ENCODE measurements at regions not wholly inside any gene's neighbourhood (a gene's known extent, or its start where the extent isn't known, plus 50 kb on each side); places are given as distances from the start of the nearest gene placed in this dataset.
A peak's percentile ranks its signal among the peaks of the same experiment; 100 is the strongest.

GRCh38 chr13:111048387-111048786 lies 66.7 kb upstream of the ARHGEF7 start:
- H3K27me3 ChIP-seq (replicated peaks) = no peaks in the 10 kb centered on the region
- no peak for TF ChIP-seq CTCF (IDR thresholded peaks at IDR 0.05; ENCODE audit: low read depth, low read length, missing control alignments)
- H3K36me3 ChIP-seq (replicated peaks) = no peaks in the 10 kb centered on the region
- DNase-seq = no peak
- in situ Hi-C loops (cut with HindIII; ENCODE audit: low pct_ligation_motif_present, low sequenced_read_pairs) = no loop called here
- no peak overlapping the region for H3K27ac ChIP-seq
- H3K4me3 ChIP-seq (ENCODE audit: low read depth, low read length) = no peak overlapping the region

- no peak for DNase-seq
- H3K36me3 ChIP-seq (replicated peaks) = no peaks in the 10 kb centered on the region
- in situ Hi-C loops (cut with HindIII; ENCODE audit: low pct_ligation_motif_present, low sequenced_read_pairs) = no loop called here
- no peak for TF ChIP-seq CTCF (IDR thresholded peaks at IDR 0.05; ENCODE audit: low read depth, low read length, missing control alignments)
- H3K4me3 ChIP-seq (ENCODE audit: low read depth, low read length) = no peak overlapping the region
- no peaks in the 10 kb centered on the region for H3K27me3 ChIP-seq (replicated peaks)
- no peak overlapping the region for H3K27ac ChIP-seq
These were observed 67.8 kb upstream of the ARHGEF7 start for GRCh38 chr13:111047326-111047725.

- H3K27me3 ChIP-seq (replicated peaks) = no peaks in the 10 kb centered on the region
- peak; percentile 61 for TF ChIP-seq CTCF (IDR thresholded peaks at IDR 0.05; ENCODE audit: low read depth, low read length, missing control alignments)
- no peaks in the 10 kb centered on the region for H3K36me3 ChIP-seq (replicated peaks)
- peak; percentile 59 for DNase-seq
- H3K4me3 ChIP-seq (ENCODE audit: low read depth, low read length) = no peak overlapping the region
- H3K27ac ChIP-seq = no peak overlapping the region
- in situ Hi-C loops (cut with HindIII; ENCODE audit: low pct_ligation_motif_present, low sequenced_read_pairs) = no loop called here
These were observed 68.4 kb upstream of the ARHGEF7 start for GRCh38 chr13:111046590-111047141.

GRCh38 chr13:111045170-111045569 lies 69.9 kb upstream of the ARHGEF7 start:
- in situ Hi-C loops (cut with HindIII; ENCODE audit: low pct_ligation_motif_present, low sequenced_read_pairs) = no loop called here
- Histone ChIP-seq H3K27me3 (replicated peaks) (no peaks in the 10 kb centered on the region), H3K4me3 (ENCODE audit: low read depth, low read length) (no peak overlapping the region), H3K27ac (no peak overlapping the region), H3K36me3 (replicated peaks) (no peaks in the 10 kb centered on the region)
- no peak for DNase-seq
- no peak for TF ChIP-seq CTCF (IDR thresholded peaks at IDR 0.05; ENCODE audit: low read depth, low read length, missing control alignments)

GRCh38 chr13:111044087-111044830 lies 70.9 kb upstream of the ARHGEF7 start:
- no peak for TF ChIP-seq CTCF (IDR thresholded peaks at IDR 0.05; ENCODE audit: low read depth, low read length, missing control alignments)
- H3K36me3 ChIP-seq (replicated peaks) = no peaks in the 10 kb centered on the region
- no peaks in the 10 kb centered on the region for H3K27me3 ChIP-seq (replicated peaks)
- no peak overlapping the region for H3K27ac ChIP-seq
- no peak overlapping the region for H3K4me3 ChIP-seq (ENCODE audit: low read depth, low read length)
- DNase-seq = no peak
- in situ Hi-C loops (cut with HindIII; ENCODE audit: low pct_ligation_motif_present, low sequenced_read_pairs) = no loop called here
